Smooth muscle cell (in vitro differentiated cells): ENCODE measurements at regions not wholly inside any gene's neighbourhood (a gene's known extent, or its start where the extent isn't known, plus 50 kb on each side); places are given as distances from the start of the nearest gene placed in this dataset.
A peak's percentile ranks its signal among the peaks of the same experiment; 100 is the strongest.

Experiments used
- DNase-seq: peaks from one replicate; lab custom pipeline; 2025; ENCODE audit not compliant: unreplicated experiment; lab: John Stamatoyannopoulos, UW
- H2AFZ ChIP-seq: fragments of 200-600 bp; sonication (generic); 2 replicates; pipeline ENCODE4 v1.6.0; 2016; ENCODE audit warnings: antibody characterized with exemption, low read depth, mild to moderate bottlenecking
- H3F3A ChIP-seq: fragments of 200-600 bp; sonication (generic); 2 replicates; pipeline ENCODE4 v1.6.0; 2017; ENCODE audit warnings: antibody characterized with exemption, low read depth
- H3K27ac ChIP-seq: fragments of 200-600 bp; sonication (generic); 2 replicates; pipeline ENCODE4 v1.5.1; 2016; ENCODE audit warnings: low read depth, mild to moderate bottlenecking
- H3K27me3 ChIP-seq: fragments of 200-600 bp; sonication (generic); 2 replicates; pipeline ENCODE4 v1.6.1; 2016; ENCODE audit warnings: low read depth, mild to moderate bottlenecking
- H3K36me3 ChIP-seq: fragments of 200-600 bp; sonication (generic); 2 replicates; pipeline ENCODE4 v1.5.1; 2016; ENCODE audit warnings: low read depth
- H3K4me1 ChIP-seq: fragments of 200-600 bp; sonication (generic); 2 replicates; pipeline ENCODE4 v1.5.1; 2016; ENCODE audit warnings: low read depth
- H3K4me2 ChIP-seq: fragments of 200-600 bp; sonication (generic); 2 replicates; pipeline ENCODE4 v1.6.0; 2016; ENCODE audit warnings: mild to moderate bottlenecking
- H3K4me3 ChIP-seq: fragments of 200-600 bp; sonication (generic); 2 replicates; pipeline ENCODE4 v1.5.1; 2016; ENCODE audit warnings: mild to moderate bottlenecking
- H3K79me2 ChIP-seq: fragments of 200-600 bp; sonication (generic); 2 replicates; pipeline ENCODE4 v1.6.0; 2016; ENCODE audit warnings: low read depth, mild to moderate bottlenecking
- H3K9ac ChIP-seq: fragments of 200-600 bp; sonication (generic); 2 replicates; pipeline ENCODE4 v1.6.0; 2016; ENCODE audit warnings: low read depth
- H3K9me3 ChIP-seq: fragments of 200-600 bp; sonication (generic); replicated peaks from 2 replicates; pipeline ENCODE4 v1.5.1; 2016; ENCODE audit warnings: low read depth
- H4K20me1 ChIP-seq: fragments of 200-600 bp; sonication (generic); 2 replicates; pipeline ENCODE4 v1.6.0; 2016; ENCODE audit warnings: low read depth
- WGBS: methylation state at CpG from one replicate; pipeline ENCODE4 v1.1.7; 2016; ENCODE audit warnings: low lambda C conversion rate; 5-methylcytosine and 5-hydroxymethylcytosine counted together
- TF ChIP-seq, protein P1 (sequence below): fragments of 200-600 bp; sonication (generic); IDR thresholded peaks from 2 replicates; pipeline ENCODE4 v1.5.1; 2017; ENCODE audit warnings: borderline replicate concordance, mild to moderate bottlenecking, antibody characterized with exemption; ENCODE audit not compliant: insufficient read depth, poor library complexity, severe bottlenecking

DNA sequence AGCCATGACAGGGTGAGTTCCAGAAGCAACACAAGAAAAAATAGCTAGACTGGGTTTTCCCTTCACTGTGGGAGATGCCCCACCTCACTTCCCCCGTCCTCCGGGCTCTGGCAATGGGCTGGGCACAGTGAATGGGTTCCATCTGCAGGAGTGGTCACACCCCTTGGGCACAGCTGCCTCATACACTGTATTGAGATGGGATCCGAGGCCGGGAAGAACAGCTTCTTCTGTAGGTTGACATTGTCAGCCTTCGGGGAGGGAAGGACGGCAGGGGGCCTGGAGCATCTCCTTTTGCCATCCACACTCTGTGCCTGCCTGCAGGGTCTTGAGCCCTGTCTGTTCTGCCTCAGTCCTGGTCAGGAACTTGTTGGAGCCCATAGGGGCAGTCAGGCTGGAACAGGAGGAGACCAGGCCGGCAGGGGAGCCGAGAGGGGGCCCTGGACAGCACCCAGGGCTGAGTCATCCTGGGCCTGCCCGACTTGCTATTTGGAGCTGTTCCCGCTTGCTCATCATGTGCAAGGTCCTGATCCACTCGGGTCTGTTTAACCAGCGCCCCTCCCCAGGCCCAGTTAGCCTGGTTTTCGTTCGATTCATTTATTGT lies 286.7 kb downstream of the SEC14L1 start:
- Histone ChIP-seq H3F3A (peaks cover 32% of the 10 kb centered on the region), H3K4me2 (peak overlapping the region; percentile 44), H3K9me3 (no peaks in the 10 kb centered on the region), H3K4me3 (no peak overlapping the region), H3K79me2 (peaks cover 70% of the 10 kb centered on the region), H3K4me1 (peaks cover 21% of the 10 kb centered on the region), H3K27me3 (no peaks in the 10 kb centered on the region), H2AFZ (no peak overlapping the region), H3K27ac (peak overlapping the region; percentile 78), H3K36me3 (no peaks in the 10 kb centered on the region), H4K20me1 (peaks cover 98% of the 10 kb centered on the region), H3K9ac (no peak overlapping the region)
- peak; percentile 41 for DNase-seq
- TF ChIP-seq, protein P1, sequence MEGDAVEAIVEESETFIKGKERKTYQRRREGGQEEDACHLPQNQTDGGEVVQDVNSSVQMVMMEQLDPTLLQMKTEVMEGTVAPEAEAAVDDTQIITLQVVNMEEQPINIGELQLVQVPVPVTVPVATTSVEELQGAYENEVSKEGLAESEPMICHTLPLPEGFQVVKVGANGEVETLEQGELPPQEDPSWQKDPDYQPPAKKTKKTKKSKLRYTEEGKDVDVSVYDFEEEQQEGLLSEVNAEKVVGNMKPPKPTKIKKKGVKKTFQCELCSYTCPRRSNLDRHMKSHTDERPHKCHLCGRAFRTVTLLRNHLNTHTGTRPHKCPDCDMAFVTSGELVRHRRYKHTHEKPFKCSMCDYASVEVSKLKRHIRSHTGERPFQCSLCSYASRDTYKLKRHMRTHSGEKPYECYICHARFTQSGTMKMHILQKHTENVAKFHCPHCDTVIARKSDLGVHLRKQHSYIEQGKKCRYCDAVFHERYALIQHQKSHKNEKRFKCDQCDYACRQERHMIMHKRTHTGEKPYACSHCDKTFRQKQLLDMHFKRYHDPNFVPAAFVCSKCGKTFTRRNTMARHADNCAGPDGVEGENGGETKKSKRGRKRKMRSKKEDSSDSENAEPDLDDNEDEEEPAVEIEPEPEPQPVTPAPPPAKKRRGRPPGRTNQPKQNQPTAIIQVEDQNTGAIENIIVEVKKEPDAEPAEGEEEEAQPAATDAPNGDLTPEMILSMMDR: no peak
- WGBS: 44% methylated on average over 14 of the region's 14 CpGs

DNA sequence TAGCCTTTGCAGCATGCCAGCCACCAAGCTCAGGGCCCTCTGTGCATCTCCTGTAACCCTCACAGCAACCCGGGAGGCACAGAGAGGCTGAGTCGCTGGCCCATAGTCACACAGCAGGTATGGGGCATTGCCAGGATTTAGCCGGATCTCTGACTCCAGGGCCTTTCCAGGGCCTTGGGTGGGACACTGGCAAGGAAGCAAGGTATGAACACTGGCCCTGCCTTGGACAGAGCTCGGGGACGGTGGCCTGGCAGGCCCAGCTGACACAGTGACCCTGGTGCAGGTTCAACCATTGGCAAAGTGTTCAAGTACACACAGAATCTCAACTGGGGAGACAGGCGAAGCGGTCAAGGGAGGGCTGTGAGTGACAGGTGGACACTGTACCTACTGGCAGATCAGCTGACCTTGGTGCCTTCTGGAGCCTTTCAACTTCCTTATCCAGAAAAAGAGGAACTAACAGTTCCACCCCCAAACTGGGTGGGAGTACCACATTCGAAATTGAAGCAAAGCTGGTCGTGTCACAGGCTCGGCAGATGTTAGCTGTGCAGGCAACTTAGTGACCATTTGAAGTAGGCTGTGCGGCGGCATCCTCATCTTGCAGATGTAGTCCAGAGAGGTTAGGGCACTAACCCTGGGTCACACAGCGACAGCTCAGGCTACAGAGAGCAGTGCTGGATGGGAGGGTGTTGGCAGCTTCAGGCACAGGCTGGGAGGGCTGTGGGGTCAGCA lies 287.4 kb downstream of the SEC14L1 start:
- Histone ChIP-seq H3K9me3 (no peaks in the 10 kb centered on the region), H3K27ac (peak overlapping the region; percentile 78), H3K36me3 (no peaks in the 10 kb centered on the region), H4K20me1 (peaks cover 98% of the 10 kb centered on the region), H3F3A (peaks cover 35% of the 10 kb centered on the region), H3K27me3 (no peaks in the 10 kb centered on the region), H3K79me2 (peaks cover 73% of the 10 kb centered on the region), H3K4me3 (no peak overlapping the region), H3K9ac (no peak overlapping the region), H3K4me2 (no peak overlapping the region), H2AFZ (no peak overlapping the region), H3K4me1 (peaks cover 27% of the 10 kb centered on the region)
- DNase-seq: no peak
- 93% methylated on average over 13 of the region's 13 CpGs for WGBS
- TF ChIP-seq, protein P1: no peak

DNA sequence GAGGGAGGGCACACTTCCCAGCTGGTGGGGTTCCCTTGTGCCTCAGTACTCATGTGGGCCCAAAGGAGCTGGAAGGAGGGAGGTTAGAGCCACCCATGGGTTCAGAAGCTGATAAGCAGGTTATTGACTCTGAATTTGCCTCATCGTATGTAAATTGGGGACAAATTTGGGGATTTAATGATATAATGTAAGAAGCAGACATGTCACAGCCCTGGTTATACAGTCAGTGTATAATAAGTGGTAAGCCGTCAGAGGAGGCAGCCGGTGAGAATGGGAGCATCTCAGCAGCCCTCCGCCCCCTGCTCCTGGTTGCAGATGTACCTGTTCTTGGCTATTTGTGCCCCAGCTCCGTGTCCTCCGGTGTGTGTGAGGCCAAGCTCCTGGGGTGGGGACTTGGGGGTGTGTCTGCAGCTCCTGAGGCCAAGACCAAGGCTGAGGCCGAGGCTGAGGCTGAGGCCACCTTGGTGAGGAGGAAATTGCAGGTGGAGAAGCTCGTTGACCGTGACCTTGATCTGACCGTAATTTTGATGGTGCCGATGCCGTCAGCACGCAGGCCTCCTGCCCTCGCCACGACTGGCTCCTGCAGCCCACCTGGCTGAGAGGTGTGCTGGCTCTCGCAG lies 288.1 kb downstream of the SEC14L1 start:
- H3K9me3 ChIP-seq: no peaks in the 10 kb centered on the region
- no peaks in the 10 kb centered on the region for H3K27me3 ChIP-seq
- H3F3A ChIP-seq: peaks cover 37% of the 10 kb centered on the region
- H2AFZ ChIP-seq: no peak overlapping the region
- no peak overlapping the region for H3K4me2 ChIP-seq
- H4K20me1 ChIP-seq: peaks cover 98% of the 10 kb centered on the region
- peaks cover 76% of the 10 kb centered on the region for H3K79me2 ChIP-seq
- H3K4me1 ChIP-seq: peaks cover 34% of the 10 kb centered on the region
- H3K4me3 ChIP-seq: no peak overlapping the region
- TF ChIP-seq, protein P1: no peak
- no peaks in the 10 kb centered on the region for H3K36me3 ChIP-seq
- H3K9ac ChIP-seq: no peak overlapping the region
- DNase-seq: no peak
- peak overlapping the region; percentile 37 for H3K27ac ChIP-seq
- 90% methylated on average over 16 of the region's 16 CpGs for WGBS
